ENCODE measurements at regions not wholly inside any gene's neighbourhood (a gene's known extent, or its start where the extent isn't known, plus 50 kb on each side); places are given as distances from the start of the nearest gene placed in this dataset.

- no peak for TF ChIP-seq CTCF (IDR thresholded peaks at IDR 0.05; ENCODE audit: low read length)
- TF ChIP-seq EZH2 (IDR thresholded peaks at IDR 0.05; ENCODE audit: borderline replicate concordance, low read length): no peak
- no peaks in the 10 kb centered on the region for H3K9me2 ChIP-seq (ENCODE audit: low read depth, low read length)
- H4K20me1 ChIP-seq (ENCODE audit: insufficient read depth, low read length): no peaks in the 10 kb centered on the region
- no peaks in the 10 kb centered on the region for H3K9me3 ChIP-seq (ENCODE audit: low read length)
- H3K4me2 ChIP-seq (ENCODE audit: low read length): no peak overlapping the region
- no peak overlapping the region for H3K4me3 ChIP-seq (ENCODE audit: low read depth, low read length, poor library complexity, severe bottlenecking)
- no peaks in the 10 kb centered on the region for H3K36me3 ChIP-seq (ENCODE audit: insufficient read depth, low read length)
- 0 out of 2 replicates have a peak, but pooled peaks cover 5% of the 10 kb centered on the region for H3K27me3 ChIP-seq (ENCODE audit: insufficient read depth, low read length)
- no peak overlapping the region for H3K27ac ChIP-seq (ENCODE audit: low read depth, low read length, poor library complexity, severe bottlenecking)
- no peak overlapping the region for H2AFZ ChIP-seq (ENCODE audit: low read length)
- no peak overlapping the region for H3K9ac ChIP-seq (ENCODE audit: low read length)
- no peaks in the 10 kb centered on the region for H3F3A ChIP-seq (ENCODE audit: insufficient read depth, low read length)
- no peaks in the 10 kb centered on the region for H3K79me2 ChIP-seq (ENCODE audit: insufficient read depth, low read length)
- no peaks in the 10 kb centered on the region for H3K4me1 ChIP-seq (ENCODE audit: insufficient read depth, low read length, severe bottlenecking)
These were observed 91.7 kb downstream of the INHBB start for GRCh38 chr2:120437604-120438000.

GRCh38 chr2:120438301-120439066 is 92.5 kb downstream of the INHBB start:
- H2AFZ ChIP-seq (ENCODE audit: low read length): no peak overlapping the region
- H3K9ac ChIP-seq (ENCODE audit: low read length): no peak overlapping the region
- H3K9me2 ChIP-seq (ENCODE audit: low read depth, low read length): no peaks in the 10 kb centered on the region
- H3K27me3 ChIP-seq (ENCODE audit: insufficient read depth, low read length): 0 out of 2 replicates have a peak, but pooled peaks cover 4% of the 10 kb centered on the region
- no peaks in the 10 kb centered on the region for H3F3A ChIP-seq (ENCODE audit: insufficient read depth, low read length)
- TF ChIP-seq CTCF (IDR thresholded peaks at IDR 0.05; ENCODE audit: low read length) (no peak), EZH2 (IDR thresholded peaks at IDR 0.05; ENCODE audit: borderline replicate concordance, low read length) (no peak)
- H4K20me1 ChIP-seq (ENCODE audit: insufficient read depth, low read length): no peaks in the 10 kb centered on the region
- no peak overlapping the region for H3K4me2 ChIP-seq (ENCODE audit: low read length)
- H3K4me1 ChIP-seq (ENCODE audit: insufficient read depth, low read length, severe bottlenecking): no peaks in the 10 kb centered on the region
- H3K27ac ChIP-seq (ENCODE audit: low read depth, low read length, poor library complexity, severe bottlenecking): no peak overlapping the region
- H3K36me3 ChIP-seq (ENCODE audit: insufficient read depth, low read length): no peaks in the 10 kb centered on the region
- no peak overlapping the region for H3K4me3 ChIP-seq (ENCODE audit: low read depth, low read length, poor library complexity, severe bottlenecking)
- no peaks in the 10 kb centered on the region for H3K79me2 ChIP-seq (ENCODE audit: insufficient read depth, low read length)
- H3K9me3 ChIP-seq (ENCODE audit: low read length): no peaks in the 10 kb centered on the region

GRCh38 chr2:120439067-120439368 is 93.1 kb downstream of the INHBB start:
- Histone ChIP-seq H3K27ac (ENCODE audit: low read depth, low read length, poor library complexity, severe bottlenecking) (no peak overlapping the region), H3K79me2 (ENCODE audit: insufficient read depth, low read length) (no peaks in the 10 kb centered on the region), H3F3A (ENCODE audit: insufficient read depth, low read length) (no peaks in the 10 kb centered on the region), H3K9ac (ENCODE audit: low read length) (no peak overlapping the region), H3K4me2 (ENCODE audit: low read length) (no peak overlapping the region), H3K4me1 (ENCODE audit: insufficient read depth, low read length, severe bottlenecking) (no peaks in the 10 kb centered on the region), H3K4me3 (ENCODE audit: low read depth, low read length, poor library complexity, severe bottlenecking) (no peak overlapping the region), H3K9me2 (ENCODE audit: low read depth, low read length) (no peaks in the 10 kb centered on the region), H3K9me3 (ENCODE audit: low read length) (no peaks in the 10 kb centered on the region), H2AFZ (ENCODE audit: low read length) (no peak overlapping the region), H4K20me1 (ENCODE audit: insufficient read depth, low read length) (no peaks in the 10 kb centered on the region), H3K36me3 (ENCODE audit: insufficient read depth, low read length) (no peaks in the 10 kb centered on the region), H3K27me3 (ENCODE audit: insufficient read depth, low read length) (peaks cover 5% of the 10 kb centered on the region; the same call in 1 of the 2 replicates)
- TF ChIP-seq CTCF (IDR thresholded peaks at IDR 0.05; ENCODE audit: low read length): no peak
- no peak for TF ChIP-seq EZH2 (IDR thresholded peaks at IDR 0.05; ENCODE audit: borderline replicate concordance, low read length)

Data from OCI-LY1 (cell line).